ENCODE measurements at regions not wholly inside any gene's neighbourhood (a gene's known extent, or its start where the extent isn't known, plus 50 kb on each side); places are given as distances from the start of the nearest gene placed in this dataset.

- DNase-seq (no peak), ATAC-seq (no peak)
Measured at GRCh38 chr2:235141411-235142128, 189.8 kb downstream of the SH3BP4 start.

DNA sequence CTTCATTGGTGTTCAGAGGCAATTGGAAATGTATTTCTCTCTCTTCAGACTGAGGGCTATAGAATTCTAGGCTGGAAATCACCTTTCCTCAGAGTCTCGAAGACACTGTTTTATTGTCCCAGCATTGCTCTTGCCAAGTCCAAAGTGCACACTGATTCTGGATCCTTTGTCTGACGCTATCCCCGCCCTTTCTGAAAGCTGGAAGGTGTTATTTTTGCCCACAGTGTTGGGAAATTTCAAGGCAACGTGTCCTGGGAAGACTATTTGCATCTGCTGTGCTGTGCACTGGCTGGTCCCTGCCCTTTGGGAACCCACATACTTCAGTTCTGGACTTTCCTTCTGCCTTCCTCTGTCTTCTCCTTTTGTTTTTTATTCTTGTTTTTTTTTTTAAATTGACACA is 190.8 kb downstream of the SH3BP4 start:
- DNase-seq (no peak), ATAC-seq (no peak)

DNA sequence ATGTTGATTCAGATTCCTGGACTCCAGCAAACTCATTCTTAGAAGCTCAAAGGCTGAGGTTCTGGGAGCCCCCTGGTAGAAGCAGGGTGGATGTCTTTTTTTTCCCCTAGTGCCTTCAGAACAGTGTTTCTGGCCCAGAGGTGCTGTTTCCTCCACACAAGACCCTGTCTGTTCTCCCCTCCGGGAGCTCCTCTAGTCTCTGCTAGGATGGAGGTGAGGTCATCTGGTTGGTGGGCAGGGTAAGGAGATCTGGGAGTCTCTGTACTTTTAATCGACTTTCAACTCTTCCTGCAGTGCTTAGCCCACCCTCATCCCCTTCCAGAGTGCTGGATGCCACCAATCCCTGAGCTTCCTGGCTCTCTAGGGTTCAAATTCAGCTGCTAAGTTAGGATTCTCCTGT is 192.0 kb downstream of the SH3BP4 start:
- DNase-seq (no peak), ATAC-seq (no peak)

- DNase-seq (no peak), ATAC-seq (no peak)
Measured at GRCh38 chr2:235144291-235144690, 192.5 kb downstream of the SH3BP4 start.

DNA sequence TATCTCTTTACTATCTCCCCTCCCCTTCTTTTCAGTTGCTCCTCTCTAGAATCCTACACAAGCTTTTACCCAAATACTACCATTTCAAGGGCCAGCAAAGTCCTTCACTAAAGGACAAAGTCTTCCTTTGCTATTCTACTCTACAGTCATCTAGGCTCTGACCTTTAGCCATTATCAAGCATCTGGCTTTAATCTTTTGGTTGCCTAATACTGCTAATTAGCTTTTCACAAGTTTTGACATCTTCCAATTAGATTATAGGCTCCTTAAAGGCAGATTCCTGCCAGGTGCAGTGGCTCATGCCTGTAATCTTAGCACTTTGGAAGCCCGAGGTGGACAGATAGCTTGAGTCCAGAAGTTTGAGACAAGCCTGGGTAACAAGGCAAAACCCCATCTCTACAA is 194.4 kb downstream of the SH3BP4 start:
- ATAC-seq (no peak), DNase-seq (no peak)

GRCh38 chr2:235146871-235147565 is 195.2 kb downstream of the SH3BP4 start:
- DNase-seq (no peak), ATAC-seq (no peak)

GRCh38 chr2:235148201-235149170 is 196.7 kb downstream of the SH3BP4 start:
- DNase-seq (no peak), ATAC-seq (no peak)

GRCh38 chr2:235149240-235149659 is 197.4 kb downstream of the SH3BP4 start:
- ATAC-seq (no peak), DNase-seq (no peak)

DNA sequence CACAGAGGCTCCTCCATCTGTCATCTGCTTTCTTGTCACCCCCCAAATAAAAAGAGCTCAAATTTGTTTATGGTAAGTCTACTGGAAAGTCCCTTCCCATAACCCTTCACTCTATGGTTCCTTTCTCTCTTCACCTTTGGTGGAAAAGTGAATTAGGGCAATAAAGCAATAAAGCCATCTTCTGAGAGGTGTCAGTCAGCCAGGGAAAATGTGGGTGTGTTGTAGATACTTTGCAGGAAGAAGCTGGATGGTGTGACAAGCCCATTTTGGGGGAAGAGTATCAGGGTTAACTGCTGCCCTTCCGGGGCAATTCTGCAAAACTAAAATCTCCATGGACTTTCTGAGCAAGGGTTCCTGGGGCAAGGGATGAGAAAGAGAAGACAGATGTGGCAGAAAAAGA is 197.9 kb downstream of the SH3BP4 start:
- no peak for DNase-seq
- no peak for ATAC-seq

GRCh38 chr2:235151152-235151551 is 199.3 kb downstream of the SH3BP4 start:
- ATAC-seq (no peak), DNase-seq (no peak)

- DNase-seq, result no peak
- no peak for ATAC-seq
Measured at GRCh38 chr2:235155163-235155562, 203.3 kb downstream of the SH3BP4 start.

DNA sequence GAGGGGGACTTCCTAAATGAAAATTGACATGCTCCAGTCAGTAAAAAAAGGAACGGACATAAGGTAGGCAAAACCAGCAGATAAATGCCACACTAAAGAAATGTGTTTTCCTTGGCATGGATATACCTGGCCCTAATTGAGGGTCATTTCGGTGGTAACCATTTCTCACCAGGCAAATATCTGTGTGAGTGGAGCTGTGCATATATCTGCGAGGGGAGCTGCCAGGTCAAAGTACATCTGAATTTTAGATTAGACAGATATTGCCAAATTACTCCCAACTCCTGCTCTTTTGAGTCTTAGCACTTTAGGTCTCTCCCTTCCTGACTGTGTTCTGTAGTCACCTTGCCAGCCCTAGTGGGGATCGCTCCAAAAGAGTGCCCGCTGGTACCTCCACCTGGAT is 204.2 kb downstream of the SH3BP4 start:
- no peak for ATAC-seq
- DNase-seq, result no peak

GRCh38 chr2:235157746-235158482 is 206.1 kb downstream of the SH3BP4 start:
- DNase-seq (no peak), ATAC-seq (no peak)

- ATAC-seq (no peak), DNase-seq (no peak)
Measured at GRCh38 chr2:235160281-235160810, 208.5 kb downstream of the SH3BP4 start.

DNA sequence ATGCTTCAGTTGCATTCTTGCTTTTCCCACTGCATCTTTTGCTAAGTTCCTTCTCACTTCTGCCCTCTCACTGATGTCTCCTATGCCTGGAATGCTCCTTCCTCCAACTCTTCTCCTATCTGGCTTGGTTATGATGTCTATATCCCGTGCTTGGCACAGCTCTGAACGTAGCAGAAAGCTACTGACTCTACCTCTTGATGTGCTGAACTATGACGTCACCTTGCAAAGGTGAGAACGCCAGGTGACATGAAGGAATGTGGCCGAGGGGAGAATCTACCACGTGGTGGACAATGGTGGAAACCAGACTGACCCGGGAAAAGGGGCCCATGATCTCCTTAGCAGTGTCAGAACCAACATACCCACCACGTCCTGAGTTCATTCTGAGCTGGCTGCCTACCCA is 209.7 kb downstream of the SH3BP4 start:
- DNase-seq (no peak), ATAC-seq (no peak)

GRCh38 chr2:235162082-235162836 is 210.4 kb downstream of the SH3BP4 start:
- no peak for DNase-seq
- no peak for ATAC-seq

GRCh38 chr2:235162837-235163197 is 211.0 kb downstream of the SH3BP4 start:
- no peak for ATAC-seq
- DNase-seq, result no peak

DNA sequence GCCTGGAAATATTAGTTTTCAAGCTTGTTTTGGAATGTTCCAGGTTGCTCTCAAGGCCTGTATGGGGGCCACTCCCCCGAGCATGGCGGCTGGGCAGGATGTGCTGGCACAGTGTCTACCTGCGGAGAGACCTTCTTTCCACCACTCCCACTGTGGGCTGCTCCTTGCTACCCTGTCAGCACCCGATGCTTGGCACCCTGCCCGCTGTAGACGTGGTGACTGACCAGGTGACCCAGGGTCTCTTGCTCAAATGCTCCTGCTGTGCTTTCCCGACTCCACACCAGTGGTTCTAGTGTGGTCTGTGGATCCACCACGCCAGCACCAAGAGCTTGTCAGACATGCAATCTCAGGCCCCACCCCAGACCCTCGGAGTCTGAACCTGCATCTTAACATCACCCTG is 213.3 kb downstream of the SH3BP4 start:
- ATAC-seq (no peak), DNase-seq (no peak)

DNA sequence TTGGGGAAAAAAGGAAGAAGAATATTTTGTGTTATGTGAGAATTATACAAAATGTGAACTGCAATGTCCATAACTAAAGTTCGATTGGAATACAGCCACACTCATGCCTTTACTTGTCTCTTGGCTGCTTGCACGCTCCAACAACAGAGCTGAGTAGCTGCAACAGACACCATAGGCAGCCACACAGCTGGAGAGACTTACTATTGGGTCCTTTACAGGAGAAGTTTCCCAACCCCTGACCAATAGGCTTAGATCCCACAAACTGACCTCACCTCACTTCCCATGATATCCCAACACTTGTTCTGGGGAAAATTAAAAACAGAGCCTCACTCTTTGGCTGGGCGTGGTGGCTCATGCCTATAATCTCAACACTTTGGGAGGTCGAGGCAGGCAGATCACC is 213.8 kb downstream of the SH3BP4 start:
- DNase-seq, result no peak
- no peak for ATAC-seq

GRCh38 chr2:235168174-235168979 is 216.6 kb downstream of the SH3BP4 start:
- no peak for DNase-seq
- no peak for ATAC-seq
